ENCODE measurements at regions not wholly inside any gene's neighbourhood (a gene's known extent, or its start where the extent isn't known, plus 50 kb on each side); places are given as distances from the start of the nearest gene placed in this dataset.

DNA sequence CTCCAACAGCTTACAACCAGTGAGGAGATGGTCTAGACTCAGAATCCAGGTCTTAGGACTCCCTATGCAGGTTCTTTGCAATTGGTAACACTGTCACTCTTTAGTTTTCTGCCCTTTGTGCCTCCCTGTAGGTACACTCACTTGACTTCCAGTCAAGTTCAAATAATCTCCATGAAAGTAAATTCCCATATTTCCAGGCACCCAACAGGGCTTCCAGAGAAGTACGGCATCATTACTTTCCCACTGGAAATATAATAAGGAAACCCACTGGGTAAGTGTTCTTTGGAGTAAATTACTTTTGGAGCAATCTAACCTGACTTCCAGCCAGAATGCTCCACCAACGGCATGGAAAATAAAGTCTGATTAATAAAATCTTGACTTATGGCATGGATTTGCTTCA, 338.9 kb downstream of the HNRNPD start:
- TF ChIP-seq, protein P1, sequence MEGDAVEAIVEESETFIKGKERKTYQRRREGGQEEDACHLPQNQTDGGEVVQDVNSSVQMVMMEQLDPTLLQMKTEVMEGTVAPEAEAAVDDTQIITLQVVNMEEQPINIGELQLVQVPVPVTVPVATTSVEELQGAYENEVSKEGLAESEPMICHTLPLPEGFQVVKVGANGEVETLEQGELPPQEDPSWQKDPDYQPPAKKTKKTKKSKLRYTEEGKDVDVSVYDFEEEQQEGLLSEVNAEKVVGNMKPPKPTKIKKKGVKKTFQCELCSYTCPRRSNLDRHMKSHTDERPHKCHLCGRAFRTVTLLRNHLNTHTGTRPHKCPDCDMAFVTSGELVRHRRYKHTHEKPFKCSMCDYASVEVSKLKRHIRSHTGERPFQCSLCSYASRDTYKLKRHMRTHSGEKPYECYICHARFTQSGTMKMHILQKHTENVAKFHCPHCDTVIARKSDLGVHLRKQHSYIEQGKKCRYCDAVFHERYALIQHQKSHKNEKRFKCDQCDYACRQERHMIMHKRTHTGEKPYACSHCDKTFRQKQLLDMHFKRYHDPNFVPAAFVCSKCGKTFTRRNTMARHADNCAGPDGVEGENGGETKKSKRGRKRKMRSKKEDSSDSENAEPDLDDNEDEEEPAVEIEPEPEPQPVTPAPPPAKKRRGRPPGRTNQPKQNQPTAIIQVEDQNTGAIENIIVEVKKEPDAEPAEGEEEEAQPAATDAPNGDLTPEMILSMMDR (optimal IDR thresholded peaks at IDR 0.05 in 1 of 3, IDR thresholded peaks at IDR 0.05 in 1 of 3, conservative IDR thresholded peaks at IDR 0.05 in 1 of 3; ENCODE audit: extremely low read depth in 1 of 3, insufficient read depth in 2 of 3, low read length in 3 of 3), result no peak
- no peak for TF ChIP-seq EZH2 (IDR thresholded peaks at IDR 0.05; ENCODE audit: low read length)

Measured in keratinocyte (primary cell).